ENCODE measurements at regions not wholly inside any gene's neighbourhood (a gene's known extent, or its start where the extent isn't known, plus 50 kb on each side); places are given as distances from the start of the nearest gene placed in this dataset.

- TF ChIP-seq CTCF (IDR thresholded peaks at IDR 0.05; ENCODE audit: extremely low read depth in 1 of 2, insufficient read depth in 1 of 2, low read depth in 1 of 2, low read length in 2 of 2), result no peak
- no peak for TF ChIP-seq MYC (IDR thresholded peaks at IDR 0.05; ENCODE audit: low read depth, low read length)
- TF ChIP-seq EZH2 (IDR thresholded peaks at IDR 0.05; ENCODE audit: borderline replicate concordance, low read depth, low read length, severe bottlenecking), result no peak
These were observed 634.7 kb downstream of the ARL4A start for GRCh38 chr7:13322126-13322525.

Measured in endothelial cell of umbilical vein (primary cell).